ENCODE measurements at regions not wholly inside any gene's neighbourhood (a gene's known extent, or its start where the extent isn't known, plus 50 kb on each side); places are given as distances from the start of the nearest gene placed in this dataset.

DNA sequence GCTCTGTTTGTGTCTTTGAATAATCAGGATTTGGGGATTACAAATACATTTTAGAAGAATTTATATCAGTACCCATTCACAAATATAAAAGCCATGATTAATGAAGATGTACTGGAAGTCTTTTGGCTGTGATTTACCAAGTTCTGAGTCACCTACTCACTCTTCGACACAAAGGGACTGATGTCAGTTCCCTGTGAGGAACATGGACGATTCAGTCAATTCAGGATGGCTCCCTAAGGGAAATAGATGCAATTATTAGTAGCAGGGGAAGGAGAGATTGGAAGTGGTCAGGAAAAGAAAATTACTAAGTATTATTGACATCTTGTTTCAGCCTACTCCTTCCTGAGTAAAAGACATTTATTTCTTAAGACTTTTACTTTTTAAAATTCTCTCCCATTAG, 550.7 kb upstream of the SLIT2 start:
- TF ChIP-seq, protein P1, sequence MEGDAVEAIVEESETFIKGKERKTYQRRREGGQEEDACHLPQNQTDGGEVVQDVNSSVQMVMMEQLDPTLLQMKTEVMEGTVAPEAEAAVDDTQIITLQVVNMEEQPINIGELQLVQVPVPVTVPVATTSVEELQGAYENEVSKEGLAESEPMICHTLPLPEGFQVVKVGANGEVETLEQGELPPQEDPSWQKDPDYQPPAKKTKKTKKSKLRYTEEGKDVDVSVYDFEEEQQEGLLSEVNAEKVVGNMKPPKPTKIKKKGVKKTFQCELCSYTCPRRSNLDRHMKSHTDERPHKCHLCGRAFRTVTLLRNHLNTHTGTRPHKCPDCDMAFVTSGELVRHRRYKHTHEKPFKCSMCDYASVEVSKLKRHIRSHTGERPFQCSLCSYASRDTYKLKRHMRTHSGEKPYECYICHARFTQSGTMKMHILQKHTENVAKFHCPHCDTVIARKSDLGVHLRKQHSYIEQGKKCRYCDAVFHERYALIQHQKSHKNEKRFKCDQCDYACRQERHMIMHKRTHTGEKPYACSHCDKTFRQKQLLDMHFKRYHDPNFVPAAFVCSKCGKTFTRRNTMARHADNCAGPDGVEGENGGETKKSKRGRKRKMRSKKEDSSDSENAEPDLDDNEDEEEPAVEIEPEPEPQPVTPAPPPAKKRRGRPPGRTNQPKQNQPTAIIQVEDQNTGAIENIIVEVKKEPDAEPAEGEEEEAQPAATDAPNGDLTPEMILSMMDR (IDR thresholded peaks at IDR 0.05): no peak
- TF ChIP-seq POLR2A (IDR thresholded peaks at IDR 0.05): no peak

Measured in testis (tissue), 2 donors.